H1 (cell line): ENCODE measurements at regions not wholly inside any gene's neighbourhood (a gene's known extent, or its start where the extent isn't known, plus 50 kb on each side); places are given as distances from the start of the nearest gene placed in this dataset.

Source experiments
- CTCF ChIA-PET: fragments of 300-600 bp; sonication (Branson Sonifier 250); formaldehyde crosslinking; loops from one replicate; lab custom pipeline; 2021; ENCODE audit not compliant: partially characterized antibody; lab: Charles Lee
- POLR2A ChIA-PET: fragments of 300-600 bp; sonication (Branson Sonifier 250); formaldehyde crosslinking; loops from one replicate; lab custom pipeline; 2021; ENCODE audit warnings: inconsistent platforms; ENCODE audit not compliant: partially characterized antibody; lab: Charles Lee
- DNase-seq, 2 experiments: peaks; one replicate each; pipeline versions ENCODE4 v3.0.0 to v3.0.0-alpha.2; 2010 to 2022; ENCODE audit warnings: low spot score in 2 of 2, low read depth in 1 of 2, mixed read lengths in 1 of 2
- FAIRE-seq: peaks from 2 replicates; lab custom pipeline; 2011; peaks lifted over from hg19 to GRCh38; lab: Jason Lieb, UNC
- H2AFZ ChIP-seq: 2 replicates; pipeline ENCODE4 v1.8.1; 2012; ENCODE audit warnings: low read length, inconsistent platforms
- H2AK5ac ChIP-seq: 2 replicates; pipeline ENCODE4 v1.6.1; 2013; ENCODE audit warnings: low read depth, low read length
- H2BK120ac ChIP-seq: replicated peaks from 2 replicates; pipeline ENCODE3; 2013; ENCODE audit warnings: low read depth, low read length, inconsistent platforms
- H2BK12ac ChIP-seq: 2 replicates; pipeline ENCODE4 v1.6.1; 2013; ENCODE audit warnings: low read depth, low read length
- H2BK15ac ChIP-seq: 2 replicates; pipeline ENCODE4 v1.6.1; 2013; ENCODE audit warnings: low read length
- H2BK20ac ChIP-seq: 2 replicates; pipeline ENCODE4 v1.6.1; 2013; ENCODE audit warnings: low read length
- H2BK5ac ChIP-seq: 2 replicates; pipeline ENCODE4 v1.6.1; 2013; ENCODE audit warnings: low read depth, low read length
- H3K14ac ChIP-seq: 2 replicates; pipeline ENCODE4 v1.6.1; 2013; ENCODE audit warnings: inconsistent platforms; ENCODE audit not compliant: insufficient read length
- H3K18ac ChIP-seq: 2 replicates; pipeline ENCODE4 v1.6.1; 2013; ENCODE audit warnings: low read length; ENCODE audit errors: extremely low read depth
- H3K23ac ChIP-seq: 2 replicates; pipeline ENCODE4 v1.6.1; 2013; ENCODE audit warnings: inconsistent platforms; ENCODE audit not compliant: insufficient read length
- H3K23me2 ChIP-seq: 2 replicates; pipeline ENCODE4 v1.6.1; 2013; ENCODE audit warnings: low read depth, low read length
- H3K27ac ChIP-seq: 2 replicates; pipeline ENCODE4 v1.6.1; 2011; ENCODE audit warnings: low read depth, low read length, inconsistent platforms
- H3K27me3 ChIP-seq, 4 experiments: replicated peaks in 1 of 4; 1 replicate in 1 of 4; 2 replicates in 3 of 4; pipeline versions ENCODE4 v1.6.1 to v1.8.1; 2011 to 2013; ENCODE audit warnings: low read length in 3 of 4, mild to moderate bottlenecking in 3 of 4, inconsistent platforms in 2 of 4, mixed read lengths in 2 of 4, moderate library complexity in 1 of 4; ENCODE audit not compliant: control insufficient read depth in 3 of 4, insufficient read depth in 3 of 4; ENCODE audit errors: extremely low read depth in 1 of 4
- H3K36me3 ChIP-seq, 4 experiments: 2 replicates each; pipeline versions ENCODE4 v1.6.1 to v1.8.1; 2011 to 2013; ENCODE audit warnings: mild to moderate bottlenecking in 4 of 4, low read length in 3 of 4, moderate library complexity in 2 of 4, control low read depth in 1 of 4, inconsistent platforms in 1 of 4; ENCODE audit not compliant: insufficient read depth in 4 of 4, control insufficient read depth in 2 of 4
- H3K4ac ChIP-seq: replicated peaks from 2 replicates; pipeline ENCODE3; 2013; ENCODE audit warnings: low read length, low read depth, mixed read lengths, inconsistent platforms; ENCODE audit not compliant: insufficient read length
- H3K4me1 ChIP-seq, 4 experiments: replicated peaks in 1 of 4; 1 replicate in 1 of 4; 2 replicates in 3 of 4; pipeline versions ENCODE4 v1.6.1 to v1.8.1; 2011 to 2013; ENCODE audit warnings: low read length in 3 of 4, inconsistent platforms in 2 of 4, mixed read lengths in 1 of 4; ENCODE audit not compliant: insufficient read depth in 4 of 4, control insufficient read depth in 3 of 4
- H3K4me2 ChIP-seq, 2 experiments: 2 replicates each; pipeline versions ENCODE4 v1.6.1 to v1.8.1; 2011 to 2013; ENCODE audit warnings: low read depth in 2 of 2, low read length in 2 of 2, control low read depth in 1 of 2, inconsistent platforms in 1 of 2, mild to moderate bottlenecking in 1 of 2; ENCODE audit not compliant: insufficient read depth in 1 of 2
- H3K4me3 ChIP-seq, 4 experiments: fragments of 200-600, 300-600 bp in 1 of 4; sonication (generic), shearing (Covaris generic), sonication (Bioruptor Twin) in 1 of 4; 2 replicates each; pipeline versions ENCODE4 v1.5.1 to v1.8.1; 2011 to 2016; ENCODE audit warnings: low read length in 4 of 4, low read depth in 3 of 4, control low read depth in 2 of 4, inconsistent platforms in 2 of 4, mild to moderate bottlenecking in 2 of 4, mixed read lengths in 1 of 4, moderate library complexity in 1 of 4; ENCODE audit not compliant: insufficient read depth in 2 of 4; ENCODE audit errors: extremely low read depth in 1 of 4
- H3K56ac ChIP-seq: replicated peaks from 2 replicates; pipeline ENCODE3; 2013; ENCODE audit warnings: low read depth, mild to moderate bottlenecking, mixed read lengths, low read length, inconsistent platforms; ENCODE audit not compliant: insufficient read length
- H3K79me1 ChIP-seq: 2 replicates; pipeline ENCODE4 v1.6.1; 2013; ENCODE audit warnings: low read depth, low read length, control low read depth
- H3K79me2 ChIP-seq, 2 experiments: 2 replicates each; pipeline versions ENCODE4 v1.6.1 to v1.8.1; 2012 to 2013; ENCODE audit warnings: low read length in 2 of 2, mild to moderate bottlenecking in 2 of 2, inconsistent platforms in 1 of 2; ENCODE audit not compliant: insufficient read depth in 2 of 2, control insufficient read depth in 1 of 2
- H3K9ac ChIP-seq, 4 experiments: replicated peaks in 1 of 4; 1 replicate in 1 of 4; 2 replicates in 3 of 4; pipeline versions ENCODE4 v1.6.1 to v1.8.1; 2011 to 2013; ENCODE audit warnings: low read depth in 3 of 4, low read length in 3 of 4, control low read depth in 2 of 4, mild to moderate bottlenecking in 2 of 4, moderate library complexity in 2 of 4, inconsistent platforms in 1 of 4; ENCODE audit errors: extremely low read depth in 1 of 4
- H3K9me3 ChIP-seq, 2 experiments: 2 replicates each; pipeline versions ENCODE4 v1.6.1 to v1.8.1; 2012 to 2013; ENCODE audit warnings: mild to moderate bottlenecking in 2 of 2, moderate library complexity in 2 of 2, control low read depth in 1 of 2, inconsistent platforms in 1 of 2, low read depth in 1 of 2, low read length in 1 of 2, mixed read lengths in 1 of 2; ENCODE audit not compliant: insufficient read depth in 2 of 2
- H4K20me1 ChIP-seq, 2 experiments: replicated peaks in 1 of 2; 2 replicates each; pipeline versions ENCODE3 to v1.8.1; 2011 to 2013; ENCODE audit warnings: inconsistent platforms in 2 of 2, low read length in 2 of 2, mild to moderate bottlenecking in 1 of 2; ENCODE audit not compliant: insufficient read depth in 2 of 2, control insufficient read depth in 1 of 2
- H4K5ac ChIP-seq: 2 replicates; pipeline ENCODE4 v1.6.1; 2013; ENCODE audit warnings: low read length, low read depth, mixed read lengths, inconsistent platforms; ENCODE audit not compliant: insufficient read length
- H4K8ac ChIP-seq: 2 replicates; pipeline ENCODE4 v1.8.0; 2013; ENCODE audit warnings: mild to moderate bottlenecking, moderate library complexity, low read length, inconsistent platforms; ENCODE audit not compliant: insufficient read depth; ENCODE audit errors: extremely low read depth
- H4K91ac ChIP-seq: replicated peaks from 2 replicates; pipeline ENCODE3; 2013; ENCODE audit warnings: low read length, mixed read lengths, inconsistent platforms; ENCODE audit not compliant: insufficient read length
- ATF3 ChIP-seq: IDR thresholded peaks from 2 replicates; pipeline ENCODE4 v1.6.1; 2011; ENCODE audit warnings: low read depth, mild to moderate bottlenecking, low read length; ENCODE audit not compliant: insufficient read depth
- CBX5 ChIP-seq: fragments of 300-800, 300-1000 bp; sonication (generic); IDR thresholded peaks from 2 replicates; pipeline ENCODE4 v1.7.1; 2016; ENCODE audit warnings: antibody characterized with exemption, low read length, low read depth
- CEBPB ChIP-seq: IDR thresholded peaks from 2 replicates; pipeline ENCODE4 v1.6.1; 2012; ENCODE audit warnings: low read depth, low read length
- EP300 ChIP-seq, 2 experiments: IDR thresholded peaks; 1 replicate in 1 of 2; 2 replicates in 1 of 2; pipeline ENCODE4 v1.6.1; 2011 to 2012; ENCODE audit warnings: low read depth in 2 of 2, low read length in 2 of 2, mild to moderate bottlenecking in 2 of 2, borderline replicate concordance in 1 of 2, inconsistent platforms in 1 of 2, moderate library complexity in 1 of 2
- KDM1A ChIP-seq: fragments of 200-600, 300-600 bp; sonication (generic); IDR thresholded peaks from 2 replicates; pipeline ENCODE4 v1.7.1; 2016; ENCODE audit warnings: mild to moderate bottlenecking, low read length, borderline replicate concordance
- MAFK ChIP-seq: IDR thresholded peaks from 2 replicates; pipeline ENCODE4 v1.6.1; 2012; ENCODE audit warnings: low read depth, mild to moderate bottlenecking, improper control_type of control experiment, low read length
- NANOG ChIP-seq: IDR thresholded peaks from 2 replicates; pipeline ENCODE4 v1.6.1; 2011; ENCODE audit warnings: low read length, low read depth, mild to moderate bottlenecking, inconsistent platforms; ENCODE audit not compliant: insufficient read depth, poor library complexity, severe bottlenecking
- SIX5 ChIP-seq: IDR thresholded peaks from 2 replicates; pipeline ENCODE4 v1.6.1; 2011; ENCODE audit warnings: mild to moderate bottlenecking, low read depth, low read length
- SP1 ChIP-seq: IDR thresholded peaks from 2 replicates; pipeline ENCODE4 v1.6.1; 2011; ENCODE audit warnings: low read depth, low read length
- SRF ChIP-seq: IDR thresholded peaks from 2 replicates; pipeline ENCODE4 v1.6.1; 2011; ENCODE audit warnings: mild to moderate bottlenecking, low read depth, low read length, moderate library complexity
- SUZ12 ChIP-seq: fragments of 200-600 bp; sonication (generic); IDR thresholded peaks from 2 replicates; pipeline ENCODE4 v1.6.1; 2012; ENCODE audit warnings: mild to moderate bottlenecking, inconsistent platforms, low read length, moderate library complexity, mixed read lengths
- TAF1 ChIP-seq: IDR thresholded peaks from 2 replicates; pipeline ENCODE4 v1.6.1; 2011; ENCODE audit warnings: mild to moderate bottlenecking, low read depth, low read length
- YY1 ChIP-seq: IDR thresholded peaks from 2 replicates; pipeline ENCODE4 v1.6.1; 2011; ENCODE audit warnings: low read depth, mild to moderate bottlenecking, low read length
- WGBS, 2 experiments: shearing (Covaris generic) in 1 of 2; methylation state at CpG; one replicate each; pipeline versions ENCODE4 v1.1.6 to v1.1.7; 2013 to 2015; ENCODE audit warnings: low lambda C conversion rate in 2 of 2, mixed read lengths in 2 of 2, inconsistent platforms in 1 of 2, low coverage in 1 of 2, missing lambda C conversion rate in 1 of 2; ENCODE audit not compliant: insufficient replicate concordance in 2 of 2, insufficient coverage in 1 of 2, insufficient read length in 1 of 2; ENCODE audit errors: extremely low coverage in 1 of 2, missing lambda C conversion rate in 1 of 2; 5-methylcytosine and 5-hydroxymethylcytosine counted together

- Histone ChIP-seq H4K8ac (no peak overlapping the region), H3K4me3 (no peak overlapping the region), H3K23ac (no peak overlapping the region), H2BK20ac (no peak overlapping the region), H3K18ac (no peak overlapping the region), H2BK5ac (no peak overlapping the region), H3K79me1 (no peaks in the 10 kb centered on the region), H3K9me3 (no peaks in the 10 kb centered on the region), H3K4ac (no peak overlapping the region), H3K9ac (no peak overlapping the region), H3K56ac (no peak overlapping the region), H4K5ac (no peak overlapping the region), H2BK12ac (no peak overlapping the region), H3K4me1 (no peaks in the 10 kb centered on the region), H3K79me2 (no peaks in the 10 kb centered on the region), H4K20me1 (no peaks in the 10 kb centered on the region), H2BK15ac (no peak overlapping the region), H3K4me2 (no peak overlapping the region), H2AK5ac (no peak overlapping the region), H3K27me3 (no peaks in the 10 kb centered on the region), H3K14ac (no peak overlapping the region), H2AFZ (no peak overlapping the region), H3K27ac (no peak overlapping the region), H2BK120ac (no peak overlapping the region), H3K23me2 (no peaks in the 10 kb centered on the region), H3K36me3 (no peaks in the 10 kb centered on the region), H4K91ac (no peak overlapping the region)
- POLR2A ChIA-PET, result no interaction called here
- CTCF ChIA-PET, result interaction anchor here (0.6 kb wide), 1 partner anchor 32 kb away, joined by 3 read pairs; no protein-coding TSS in a partner anchor
- FAIRE-seq, result no peak
- DNase-seq, result no peak
- no peak for TF ChIP-seq SRF
- no peak for TF ChIP-seq ATF3
- no peak for TF ChIP-seq CBX5
- TF ChIP-seq MAFK, result no peak
- TF ChIP-seq KDM1A, result no peak
- no peak for TF ChIP-seq EP300 (IDR thresholded peaks at IDR 0.05; ENCODE audit: borderline replicate concordance in 1 of 2, low read depth in 2 of 2, low read length in 2 of 2)
- no peak for TF ChIP-seq SIX5
- no peak for TF ChIP-seq CEBPB
- no peak for TF ChIP-seq SUZ12
- no peak for TF ChIP-seq TAF1
- TF ChIP-seq SP1, result no peak
- TF ChIP-seq NANOG, result no peak
- no peak for TF ChIP-seq YY1
- WGBS, 2 experiments, result 79% methylated on average over 1 of the region's 1 CpG; no CpG with 5 or more reads in 1 of the 2 experiments
Measured at GRCh38 chr1:193660428-193660827, 474.0 kb upstream of the B3GALT2 start.
